Chondrocyte (in vitro differentiated cells): ENCODE measurements at regions not wholly inside any gene's neighbourhood (a gene's known extent, or its start where the extent isn't known, plus 50 kb on each side); places are given as distances from the start of the nearest gene placed in this dataset.
"Not testable (repeated sequence)": the region's sequence is repeated elsewhere in the genome, so short reads cannot be mapped to it uniquely, and the experiment has no call there.

Experiments
- DNase-seq: peaks from one replicate; pipeline ENCODE4 v3.0.0; 2021; ENCODE audit warnings: mixed read lengths, low spot score
- H3K27ac Mint-ChIP-seq: one replicate; pipeline ENCODE4 v1.8.0; 2021; ENCODE audit warnings: mild to moderate bottlenecking, moderate library complexity, mixed read lengths; ENCODE audit not compliant: unreplicated experiment
- H3K27me3 Mint-ChIP-seq: 2 replicates; pipeline ENCODE4 v1.8.0; 2021; ENCODE audit warnings: low read depth, mixed read lengths
- H3K36me3 Mint-ChIP-seq: 2 replicates; pipeline ENCODE4 v1.8.0; 2021; ENCODE audit warnings: low read depth, mixed read lengths
- H3K4me1 Mint-ChIP-seq: 2 replicates; pipeline ENCODE4 v1.8.0; 2021; ENCODE audit warnings: low read depth, mild to moderate bottlenecking, mixed read lengths
- H3K4me3 Mint-ChIP-seq: one replicate; pipeline ENCODE4 v1.8.0; 2021; ENCODE audit warnings: mild to moderate bottlenecking, moderate library complexity, mixed read lengths; ENCODE audit not compliant: unreplicated experiment
- H3K9me3 Mint-ChIP-seq: 2 replicates; pipeline ENCODE4 v1.8.0; 2021; ENCODE audit warnings: low read depth, mixed read lengths
- TF ChIP-seq, protein P1 (sequence below): fragments of 200-600 bp; sonication (generic); IDR thresholded peaks from 2 replicates; pipeline ENCODE4 v1.5.0; 2021; ENCODE audit warnings: antibody characterized with exemption, mild to moderate bottlenecking, moderate library complexity

GRCh38 chr13:30061217-30061616 lies 210.8 kb upstream of the UBL3 start:
- Mint-ChIP-seq H3K27me3 (no peaks in the 10 kb centered on the region), H3K4me3 (no peak overlapping the region), H3K9me3 (no peaks in the 10 kb centered on the region), H3K4me1 (no peaks in the 10 kb centered on the region), H3K36me3 (no peaks in the 10 kb centered on the region), H3K27ac (no peak overlapping the region)
- DNase-seq = no peak
- TF ChIP-seq, protein P1, sequence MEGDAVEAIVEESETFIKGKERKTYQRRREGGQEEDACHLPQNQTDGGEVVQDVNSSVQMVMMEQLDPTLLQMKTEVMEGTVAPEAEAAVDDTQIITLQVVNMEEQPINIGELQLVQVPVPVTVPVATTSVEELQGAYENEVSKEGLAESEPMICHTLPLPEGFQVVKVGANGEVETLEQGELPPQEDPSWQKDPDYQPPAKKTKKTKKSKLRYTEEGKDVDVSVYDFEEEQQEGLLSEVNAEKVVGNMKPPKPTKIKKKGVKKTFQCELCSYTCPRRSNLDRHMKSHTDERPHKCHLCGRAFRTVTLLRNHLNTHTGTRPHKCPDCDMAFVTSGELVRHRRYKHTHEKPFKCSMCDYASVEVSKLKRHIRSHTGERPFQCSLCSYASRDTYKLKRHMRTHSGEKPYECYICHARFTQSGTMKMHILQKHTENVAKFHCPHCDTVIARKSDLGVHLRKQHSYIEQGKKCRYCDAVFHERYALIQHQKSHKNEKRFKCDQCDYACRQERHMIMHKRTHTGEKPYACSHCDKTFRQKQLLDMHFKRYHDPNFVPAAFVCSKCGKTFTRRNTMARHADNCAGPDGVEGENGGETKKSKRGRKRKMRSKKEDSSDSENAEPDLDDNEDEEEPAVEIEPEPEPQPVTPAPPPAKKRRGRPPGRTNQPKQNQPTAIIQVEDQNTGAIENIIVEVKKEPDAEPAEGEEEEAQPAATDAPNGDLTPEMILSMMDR = no peak

- no peak for DNase-seq
- no peaks in the 10 kb centered on the region for H3K4me1 Mint-ChIP-seq
- peaks cover 1% of the 10 kb centered on the region for H3K36me3 Mint-ChIP-seq
- no peak overlapping the region for H3K27ac Mint-ChIP-seq
- TF ChIP-seq, protein P1 = no peak
- no peaks in the 10 kb centered on the region for H3K27me3 Mint-ChIP-seq
- no peaks in the 10 kb centered on the region for H3K9me3 Mint-ChIP-seq
- H3K4me3 Mint-ChIP-seq = no peak overlapping the region
These were observed 208.0 kb upstream of the UBL3 start for GRCh38 chr13:30058429-30058828.

DNA sequence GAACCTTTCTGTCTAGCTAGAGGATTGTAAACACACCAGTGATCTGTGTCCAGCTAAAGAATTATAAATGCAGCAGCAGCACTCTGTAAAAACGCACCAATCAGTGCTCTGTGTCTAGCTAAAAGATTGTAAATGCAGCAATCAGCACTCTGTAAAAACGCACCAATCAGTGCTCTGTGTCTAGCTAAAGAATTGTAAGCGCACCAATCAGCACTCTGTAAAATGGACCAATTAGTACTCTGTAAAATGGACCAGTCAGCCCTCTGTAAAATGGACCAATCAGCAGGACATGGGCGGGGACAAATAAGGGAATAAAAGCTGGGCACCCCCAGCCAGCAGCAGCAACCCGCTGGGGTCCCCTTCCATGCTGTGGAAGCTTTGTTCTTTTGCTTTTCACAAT lies 204.1 kb upstream of the UBL3 start:
- H3K36me3 Mint-ChIP-seq, H3K27me3 Mint-ChIP-seq, H3K4me3 Mint-ChIP-seq, H3K9me3 Mint-ChIP-seq, DNase-seq, H3K4me1 Mint-ChIP-seq, H3K27ac Mint-ChIP-seq: not testable (repeated sequence)

GRCh38 chr13:30053939-30054338 lies 203.5 kb upstream of the UBL3 start:
- Mint-ChIP-seq H3K9me3 (no peaks in the 10 kb centered on the region), H3K27me3 (no peaks in the 10 kb centered on the region), H3K4me1 (no peaks in the 10 kb centered on the region), H3K36me3 (peaks cover 1% of the 10 kb centered on the region), H3K4me3 (no peak overlapping the region), H3K27ac (no peak overlapping the region)
- TF ChIP-seq, protein P1 = no peak
- no peak for DNase-seq

DNA sequence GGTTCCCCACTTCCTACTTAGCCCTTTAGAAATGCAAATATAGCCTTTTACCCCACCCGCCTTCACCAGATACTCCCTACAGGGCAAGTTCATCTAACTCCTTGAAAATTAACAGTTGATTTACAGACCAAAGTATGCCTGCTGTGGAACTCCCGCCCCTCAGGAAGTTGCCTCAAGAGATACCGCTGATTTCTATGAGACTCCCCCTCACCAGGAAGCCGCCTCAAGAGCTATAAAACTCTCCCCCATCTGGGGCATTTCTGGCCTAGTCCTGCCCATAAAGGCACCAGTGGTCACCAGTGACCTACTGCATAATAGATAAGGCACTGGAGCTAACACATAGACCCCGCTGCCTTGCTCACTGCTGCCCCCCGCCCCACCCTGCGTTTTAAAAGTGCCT lies 201.7 kb upstream of the UBL3 start:
- Mint-ChIP-seq H3K4me1 (no peaks in the 10 kb centered on the region), H3K9me3 (no peaks in the 10 kb centered on the region), H3K36me3 (peaks cover 1% of the 10 kb centered on the region), H3K27ac (no peak overlapping the region), H3K27me3 (no peaks in the 10 kb centered on the region), H3K4me3 (no peak overlapping the region)
- no peak for DNase-seq
- TF ChIP-seq, protein P1 = no peak

DNA sequence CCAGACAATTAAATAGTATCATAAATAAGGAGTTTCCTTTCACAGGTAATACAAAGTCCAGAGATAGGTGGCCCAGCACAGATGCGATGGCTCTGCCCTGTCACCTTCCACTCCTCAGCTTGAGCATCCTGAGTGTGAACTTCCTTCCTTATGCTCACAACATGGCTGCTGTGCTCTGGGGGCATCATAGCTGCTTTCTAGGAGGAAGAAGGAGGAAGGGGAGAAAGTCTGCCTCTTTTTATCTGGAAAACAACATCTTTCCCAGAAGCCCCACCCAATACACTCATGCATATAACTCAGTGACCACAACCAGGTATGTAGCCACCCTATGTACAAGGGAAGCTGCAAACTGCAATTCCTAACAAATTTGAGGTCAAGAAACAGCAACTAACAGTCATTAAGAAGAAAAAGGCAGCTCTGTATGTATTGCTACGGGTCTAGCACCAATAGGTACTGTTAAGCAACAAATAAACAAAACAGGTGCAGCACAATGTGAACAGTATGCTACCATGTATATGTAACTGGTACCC lies 201.2 kb upstream of the UBL3 start:
- peaks cover under 1% of the 10 kb centered on the region for H3K4me1 Mint-ChIP-seq
- H3K36me3 Mint-ChIP-seq = peaks cover 1% of the 10 kb centered on the region
- H3K4me3 Mint-ChIP-seq = no peak overlapping the region
- H3K27ac Mint-ChIP-seq = no peak overlapping the region
- DNase-seq = no peak
- H3K9me3 Mint-ChIP-seq = no peaks in the 10 kb centered on the region
- no peaks in the 10 kb centered on the region for H3K27me3 Mint-ChIP-seq
- TF ChIP-seq, protein P1 = no peak
